ENCODE measurements at regions not wholly inside any gene's neighbourhood (a gene's known extent, or its start where the extent isn't known, plus 50 kb on each side); places are given as distances from the start of the nearest gene placed in this dataset.

DNA sequence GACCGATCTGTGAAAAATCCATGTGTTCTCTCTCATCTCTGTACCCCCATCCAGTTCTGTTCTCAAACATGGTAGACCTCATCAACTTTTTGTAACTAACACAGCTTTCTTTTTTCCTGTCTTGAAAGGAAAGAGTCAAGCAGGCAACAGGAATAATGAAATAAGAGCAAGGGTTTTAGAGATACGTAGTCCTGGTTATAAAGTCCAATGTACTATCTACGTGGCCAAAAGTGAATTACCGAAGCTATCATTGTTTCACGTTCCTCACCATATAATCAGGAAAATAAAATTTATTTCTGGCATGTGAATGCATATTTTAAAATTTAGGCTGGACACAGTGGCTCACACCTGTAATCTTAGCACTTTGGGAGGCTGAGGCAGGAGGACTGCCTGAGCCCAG is 472.2 kb upstream of the ANO3 start:
- Histone ChIP-seq H3K79me2 (no peaks in the 10 kb centered on the region), H3K4me1 (no peaks in the 10 kb centered on the region), H3K27me3 (ENCODE audit: control insufficient read depth, insufficient read depth, low read length) (no peaks in the 10 kb centered on the region), H3K9ac (no peak overlapping the region), H3K27ac (no peak overlapping the region), H3K36me3 (ENCODE audit: control insufficient read depth, insufficient read depth, low read length) (no peaks in the 10 kb centered on the region), H3K4me3 (ENCODE audit: low read depth, low read length) (no peak overlapping the region), H3K4me2 (ENCODE audit: low read length) (no peak overlapping the region), H2AFZ (no peak overlapping the region), H3K9me3 (ENCODE audit: control insufficient read depth, low read length) (no peaks in the 10 kb centered on the region)
- TF ChIP-seq CTCF (IDR thresholded peaks at IDR 0.05): no peak

GRCh38 chr11:25860677-25861450 is 471.1 kb upstream of the ANO3 start:
- Histone ChIP-seq H3K4me2 (ENCODE audit: low read length) (no peak overlapping the region), H3K79me2 (no peaks in the 10 kb centered on the region), H3K4me1 (no peaks in the 10 kb centered on the region), H3K9me3 (ENCODE audit: control insufficient read depth, low read length) (no peaks in the 10 kb centered on the region), H3K36me3 (ENCODE audit: control insufficient read depth, insufficient read depth, low read length) (no peaks in the 10 kb centered on the region), H2AFZ (no peak overlapping the region), H3K27ac (no peak overlapping the region), H3K4me3 (ENCODE audit: low read depth, low read length) (no peak overlapping the region), H3K9ac (no peak overlapping the region), H3K27me3 (ENCODE audit: control insufficient read depth, insufficient read depth, low read length) (no peaks in the 10 kb centered on the region)
- no peak for TF ChIP-seq CTCF (IDR thresholded peaks at IDR 0.05)

GRCh38 chr11:25862159-25862558 is 469.8 kb upstream of the ANO3 start:
- Histone ChIP-seq H3K79me2 (no peaks in the 10 kb centered on the region), H2AFZ (no peak overlapping the region), H3K27me3 (ENCODE audit: control insufficient read depth, insufficient read depth, low read length) (no peaks in the 10 kb centered on the region), H3K36me3 (ENCODE audit: control insufficient read depth, insufficient read depth, low read length) (no peaks in the 10 kb centered on the region), H3K27ac (no peak overlapping the region), H3K9me3 (ENCODE audit: control insufficient read depth, low read length) (no peaks in the 10 kb centered on the region), H3K9ac (no peak overlapping the region), H3K4me3 (ENCODE audit: low read depth, low read length) (no peak overlapping the region), H3K4me2 (ENCODE audit: low read length) (no peak overlapping the region), H3K4me1 (no peaks in the 10 kb centered on the region)
- TF ChIP-seq CTCF (IDR thresholded peaks at IDR 0.05): no peak

DNA sequence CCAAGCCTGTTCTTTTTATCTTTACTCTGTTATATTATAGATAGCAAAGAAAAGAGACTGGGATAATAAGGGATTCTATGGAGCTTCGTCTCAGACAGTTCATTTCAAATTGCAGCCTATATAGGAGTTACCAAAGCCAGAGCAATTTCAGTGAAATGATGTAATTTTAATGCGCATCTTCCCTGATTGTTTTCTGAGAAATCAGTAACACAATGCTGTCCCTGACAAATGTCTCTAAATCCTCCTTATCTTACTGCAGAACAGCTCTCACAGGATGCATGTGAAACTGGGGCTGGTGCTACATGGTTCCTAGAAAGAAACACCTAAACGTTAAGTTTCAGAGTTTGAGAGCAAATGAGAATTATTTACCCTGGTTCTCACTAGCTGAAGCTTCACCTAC is 467.9 kb upstream of the ANO3 start:
- Histone ChIP-seq H3K36me3 (ENCODE audit: control insufficient read depth, insufficient read depth, low read length) (no peaks in the 10 kb centered on the region), H3K9ac (no peak overlapping the region), H2AFZ (no peak overlapping the region), H3K27me3 (ENCODE audit: control insufficient read depth, insufficient read depth, low read length) (no peaks in the 10 kb centered on the region), H3K9me3 (ENCODE audit: control insufficient read depth, low read length) (no peaks in the 10 kb centered on the region), H3K79me2 (no peaks in the 10 kb centered on the region), H3K4me3 (ENCODE audit: low read depth, low read length) (no peak overlapping the region), H3K27ac (no peak overlapping the region), H3K4me2 (ENCODE audit: low read length) (no peak overlapping the region), H3K4me1 (no peaks in the 10 kb centered on the region)
- TF ChIP-seq CTCF (IDR thresholded peaks at IDR 0.05): no peak

- H3K9ac ChIP-seq: no peak overlapping the region
These were observed 455.4 kb upstream of the ANO3 start for GRCh38 chr11:25876456-25876965.

More at GRCh38 chr11:25876456-25876965, 455.4 kb upstream of the ANO3 start:
- Histone ChIP-seq H3K36me3 (ENCODE audit: control insufficient read depth, insufficient read depth, low read length) (no peaks in the 10 kb centered on the region), H3K27me3 (ENCODE audit: control insufficient read depth, insufficient read depth, low read length) (no peaks in the 10 kb centered on the region), H3K27ac (no peak overlapping the region), H3K4me1 (no peaks in the 10 kb centered on the region), H3K79me2 (no peaks in the 10 kb centered on the region), H2AFZ (no peak overlapping the region), H3K9me3 (ENCODE audit: control insufficient read depth, low read length) (no peaks in the 10 kb centered on the region), H3K4me3 (ENCODE audit: low read depth, low read length) (no peak overlapping the region), H3K4me2 (ENCODE audit: low read length) (no peak overlapping the region)
- TF ChIP-seq CTCF (IDR thresholded peaks at IDR 0.05): no peak
